Endothelial cell of umbilical vein (primary cell): ENCODE measurements at regions not wholly inside any gene's neighbourhood (a gene's known extent, or its start where the extent isn't known, plus 50 kb on each side); places are given as distances from the start of the nearest gene placed in this dataset.

ENCODE experiments used
- EZH2 ChIP-seq: IDR thresholded peaks from 2 replicates; pipeline ENCODE4 v1.6.1; 2012; ENCODE audit warnings: borderline replicate concordance, low read depth, mild to moderate bottlenecking, moderate library complexity, low read length, inconsistent platforms; ENCODE audit not compliant: severe bottlenecking
- GATA2 ChIP-seq: IDR thresholded peaks from 2 replicates; pipeline ENCODE4 v1.7.0; 2011; ENCODE audit warnings: low read depth, mild to moderate bottlenecking, moderate library complexity, mixed read lengths, low read length; ENCODE audit not compliant: insufficient read length, insufficient read depth
- MYC ChIP-seq: IDR thresholded peaks from one replicate; pipeline ENCODE4 v1.6.1; 2011; ENCODE audit warnings: mild to moderate bottlenecking, low read depth, low read length
- POLR2A ChIP-seq: IDR thresholded peaks from 2 replicates; pipeline ENCODE4 v1.6.1; 2012; ENCODE audit warnings: low read depth, mild to moderate bottlenecking, control low read depth, low read length
- POLR2AphosphoS5 ChIP-seq: IDR thresholded peaks from 2 replicates; pipeline ENCODE4 v1.6.1; 2012; ENCODE audit warnings: low read depth, mild to moderate bottlenecking, control low read depth, low read length, moderate library complexity; ENCODE audit not compliant: insufficient read depth
- TF ChIP-seq, protein P1 (sequence below): IDR thresholded peaks from 2 replicates; pipeline ENCODE4 v1.6.1; 2011; ENCODE audit not compliant: insufficient read depth, insufficient read length
- TF ChIP-seq, protein P2 (sequence below), 2 donors: IDR thresholded peaks; 1 replicate in 1 of 2; 2 replicates in 1 of 2; pipeline ENCODE4 v1.5.1; 2011; ENCODE audit warnings: low read length in 2 of 2, mild to moderate bottlenecking in 2 of 2, moderate library complexity in 2 of 2, control low read depth in 1 of 2, inconsistent platforms in 1 of 2, low read depth in 1 of 2; ENCODE audit not compliant: insufficient read depth in 1 of 2; ENCODE audit errors: extremely low read depth in 1 of 2

DNA sequence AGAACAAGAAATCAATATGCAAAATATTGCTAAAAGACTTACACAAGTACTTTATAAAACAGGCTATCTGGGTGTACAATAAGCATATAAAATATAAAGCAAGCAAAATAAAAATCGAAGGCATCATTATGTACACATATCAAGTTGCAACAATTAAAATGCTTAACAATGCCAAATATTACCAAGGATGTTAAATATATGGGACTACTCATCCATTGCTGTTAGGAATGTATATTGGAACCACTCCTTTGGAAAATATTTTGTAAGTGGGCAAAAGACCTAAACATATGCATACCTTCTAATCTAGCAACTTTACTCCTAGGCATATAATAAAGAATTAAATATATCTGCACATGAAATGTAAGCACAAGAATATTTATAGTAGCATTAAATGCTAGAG lies 632.6 kb upstream of the COX7C start:
- no peak for TF ChIP-seq POLR2AphosphoS5
- TF ChIP-seq, protein P1, sequence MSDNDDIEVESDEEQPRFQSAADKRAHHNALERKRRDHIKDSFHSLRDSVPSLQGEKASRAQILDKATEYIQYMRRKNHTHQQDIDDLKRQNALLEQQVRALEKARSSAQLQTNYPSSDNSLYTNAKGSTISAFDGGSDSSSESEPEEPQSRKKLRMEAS = no peak
- TF ChIP-seq, protein P2, sequence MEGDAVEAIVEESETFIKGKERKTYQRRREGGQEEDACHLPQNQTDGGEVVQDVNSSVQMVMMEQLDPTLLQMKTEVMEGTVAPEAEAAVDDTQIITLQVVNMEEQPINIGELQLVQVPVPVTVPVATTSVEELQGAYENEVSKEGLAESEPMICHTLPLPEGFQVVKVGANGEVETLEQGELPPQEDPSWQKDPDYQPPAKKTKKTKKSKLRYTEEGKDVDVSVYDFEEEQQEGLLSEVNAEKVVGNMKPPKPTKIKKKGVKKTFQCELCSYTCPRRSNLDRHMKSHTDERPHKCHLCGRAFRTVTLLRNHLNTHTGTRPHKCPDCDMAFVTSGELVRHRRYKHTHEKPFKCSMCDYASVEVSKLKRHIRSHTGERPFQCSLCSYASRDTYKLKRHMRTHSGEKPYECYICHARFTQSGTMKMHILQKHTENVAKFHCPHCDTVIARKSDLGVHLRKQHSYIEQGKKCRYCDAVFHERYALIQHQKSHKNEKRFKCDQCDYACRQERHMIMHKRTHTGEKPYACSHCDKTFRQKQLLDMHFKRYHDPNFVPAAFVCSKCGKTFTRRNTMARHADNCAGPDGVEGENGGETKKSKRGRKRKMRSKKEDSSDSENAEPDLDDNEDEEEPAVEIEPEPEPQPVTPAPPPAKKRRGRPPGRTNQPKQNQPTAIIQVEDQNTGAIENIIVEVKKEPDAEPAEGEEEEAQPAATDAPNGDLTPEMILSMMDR (IDR thresholded peaks at IDR 0.05; ENCODE audit: extremely low read depth in 1 of 2, insufficient read depth in 1 of 2, low read depth in 1 of 2, low read length in 2 of 2) = no peak
- TF ChIP-seq EZH2 = no peak
- no peak for TF ChIP-seq POLR2A
- no peak for TF ChIP-seq MYC
- no peak for TF ChIP-seq GATA2
